Mesenchymal stem cell (in vitro differentiated cells and primary cell): ENCODE measurements at regions not wholly inside any gene's neighbourhood (a gene's known extent, or its start where the extent isn't known, plus 50 kb on each side); places are given as distances from the start of the nearest gene placed in this dataset.

ENCODE experiments used
- DNase-seq: peaks from one replicate; pipeline ENCODE4 v3.0.0-alpha.2; 2013
- H2AFZ ChIP-seq: one replicate; pipeline ENCODE4 v1.6.1; 2013; ENCODE audit warnings: low read depth, mild to moderate bottlenecking, control low read depth, inconsistent platforms, low read length, moderate library complexity
- H2AK5ac ChIP-seq: 2 replicates; pipeline ENCODE4 v1.6.1; 2013; ENCODE audit warnings: low read length, moderate library complexity, mild to moderate bottlenecking, inconsistent platforms; ENCODE audit not compliant: severe bottlenecking
- H2BK120ac ChIP-seq: one replicate; pipeline ENCODE4 v1.6.1; 2013; ENCODE audit warnings: low read depth, mild to moderate bottlenecking, inconsistent platforms, low read length, moderate library complexity
- H2BK12ac ChIP-seq, 2 experiments: one replicate each; pipeline ENCODE4 v1.6.1; 2013; ENCODE audit warnings: inconsistent platforms in 2 of 2, low read length in 2 of 2, mild to moderate bottlenecking in 2 of 2, moderate library complexity in 2 of 2, control low read depth in 1 of 2
- H2BK15ac ChIP-seq: one replicate; pipeline ENCODE4 v1.6.1; 2013; ENCODE audit warnings: mild to moderate bottlenecking, low read depth, inconsistent platforms; ENCODE audit not compliant: poor library complexity, severe bottlenecking
- H2BK5ac ChIP-seq: 2 replicates; pipeline ENCODE4 v1.6.1; 2013; ENCODE audit warnings: low read depth, mild to moderate bottlenecking, low read length, control low read depth, inconsistent platforms; ENCODE audit not compliant: poor library complexity, severe bottlenecking
- H3K14ac ChIP-seq, 2 experiments: one replicate each; pipeline ENCODE4 v1.6.1; 2013; ENCODE audit warnings: inconsistent platforms in 2 of 2, low read length in 2 of 2, control low read depth in 1 of 2, mild to moderate bottlenecking in 1 of 2, moderate library complexity in 1 of 2
- H3K18ac ChIP-seq, 2 experiments: one replicate each; pipeline ENCODE4 v1.6.1; 2013; ENCODE audit warnings: inconsistent platforms in 2 of 2, low read length in 2 of 2, control low read depth in 1 of 2, low read depth in 1 of 2, mild to moderate bottlenecking in 1 of 2
- H3K23ac ChIP-seq, 2 experiments: one replicate each; pipeline ENCODE4 v1.6.1; 2013; ENCODE audit warnings: inconsistent platforms in 2 of 2, low read length in 2 of 2, mild to moderate bottlenecking in 2 of 2, moderate library complexity in 2 of 2, control low read depth in 1 of 2
- H3K27ac ChIP-seq: 2 replicates; pipeline ENCODE4 v1.5.1; 2013; ENCODE audit warnings: mild to moderate bottlenecking, moderate library complexity, low read length, control low read depth, inconsistent platforms; ENCODE audit not compliant: poor library complexity, severe bottlenecking
- H3K27me3 ChIP-seq, 2 experiments: 2 replicates each; pipeline versions ENCODE4 v1.6.1 to v1.7.0; 2013; ENCODE audit warnings: low read length in 2 of 2, mild to moderate bottlenecking in 2 of 2, moderate library complexity in 2 of 2, control low read depth in 1 of 2, inconsistent platforms in 1 of 2; ENCODE audit not compliant: control insufficient read depth in 1 of 2, insufficient read depth in 1 of 2
- H3K36me3 ChIP-seq, 2 experiments: 2 replicates each; pipeline versions ENCODE4 v1.6.1 to v1.7.0; 2013; ENCODE audit warnings: low read length in 2 of 2, control low read depth in 1 of 2, inconsistent platforms in 1 of 2, low read depth in 1 of 2, mild to moderate bottlenecking in 1 of 2; ENCODE audit not compliant: insufficient read depth in 2 of 2, control insufficient read depth in 1 of 2
- H3K4ac ChIP-seq, 2 experiments: one replicate each; pipeline ENCODE4 v1.6.1; 2013; ENCODE audit warnings: inconsistent platforms in 2 of 2, low read length in 2 of 2, mild to moderate bottlenecking in 2 of 2, moderate library complexity in 2 of 2, control low read depth in 1 of 2, low read depth in 1 of 2
- H3K4me1 ChIP-seq: 2 replicates; pipeline ENCODE4 v1.6.1; 2013; ENCODE audit warnings: low read depth, low read length, control low read depth; ENCODE audit not compliant: control insufficient read depth, insufficient read depth
- H3K4me2 ChIP-seq: 2 replicates; pipeline ENCODE4 v1.6.1; 2013; ENCODE audit warnings: low read length, mild to moderate bottlenecking, inconsistent platforms; ENCODE audit not compliant: poor library complexity, severe bottlenecking
- H3K4me3 ChIP-seq, 2 experiments: 2 replicates each; pipeline versions ENCODE4 v1.5.1 to v1.7.0; 2013; ENCODE audit warnings: low read length in 2 of 2, mild to moderate bottlenecking in 2 of 2, control low read depth in 1 of 2, low read depth in 1 of 2; ENCODE audit not compliant: insufficient read depth in 1 of 2
- H3K79me1 ChIP-seq: replicated peaks from 2 replicates; pipeline ENCODE4 v1.6.1; 2013; ENCODE audit warnings: mild to moderate bottlenecking, control low read depth, low read length, inconsistent platforms; ENCODE audit not compliant: poor library complexity, severe bottlenecking
- H3K9ac ChIP-seq: 2 replicates; pipeline ENCODE4 v1.7.0; 2013; ENCODE audit warnings: mild to moderate bottlenecking, low read length, moderate library complexity
- H3K9me3 ChIP-seq: 2 replicates; pipeline ENCODE4 v1.7.0; 2013; ENCODE audit warnings: mild to moderate bottlenecking, low read length; ENCODE audit not compliant: control insufficient read depth
- H4K8ac ChIP-seq: one replicate; pipeline ENCODE4 v1.6.1; 2013; ENCODE audit warnings: inconsistent platforms, mild to moderate bottlenecking, low read length, moderate library complexity
- H4K91ac ChIP-seq: one replicate; pipeline ENCODE4 v1.6.1; 2013; ENCODE audit warnings: mild to moderate bottlenecking, low read length, inconsistent platforms
- WGBS: methylation state at CpG from one replicate; pipeline ENCODE4 v1.1.7; 2013; ENCODE audit warnings: mixed read lengths; 5-methylcytosine and 5-hydroxymethylcytosine counted together

DNA sequence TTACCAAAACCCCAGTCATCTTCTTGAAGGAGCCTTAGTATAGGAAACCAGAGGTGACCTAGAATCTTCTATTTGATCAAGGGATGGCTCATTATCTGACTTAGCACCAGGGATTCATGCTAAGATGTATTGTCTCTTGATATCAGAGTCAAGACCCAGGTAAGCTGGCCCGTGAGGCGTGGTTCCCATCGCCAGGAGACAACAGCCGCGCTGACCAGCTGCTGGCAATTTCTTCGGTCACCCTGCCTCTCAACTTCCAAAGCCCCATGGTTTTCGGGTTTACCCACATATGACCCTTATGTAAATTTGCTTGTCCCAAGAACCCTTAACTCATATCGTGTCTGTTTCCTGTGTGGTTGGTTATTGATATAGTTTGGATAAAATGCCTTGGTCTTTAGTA lies 77.7 kb upstream of the VSTM2B start:
- WGBS: 91% methylated on average over 6 of the region's 8 CpGs
- no peaks in the 10 kb centered on the region for H3K27me3 ChIP-seq
- no peak overlapping the region for H3K4me2 ChIP-seq

DNA sequence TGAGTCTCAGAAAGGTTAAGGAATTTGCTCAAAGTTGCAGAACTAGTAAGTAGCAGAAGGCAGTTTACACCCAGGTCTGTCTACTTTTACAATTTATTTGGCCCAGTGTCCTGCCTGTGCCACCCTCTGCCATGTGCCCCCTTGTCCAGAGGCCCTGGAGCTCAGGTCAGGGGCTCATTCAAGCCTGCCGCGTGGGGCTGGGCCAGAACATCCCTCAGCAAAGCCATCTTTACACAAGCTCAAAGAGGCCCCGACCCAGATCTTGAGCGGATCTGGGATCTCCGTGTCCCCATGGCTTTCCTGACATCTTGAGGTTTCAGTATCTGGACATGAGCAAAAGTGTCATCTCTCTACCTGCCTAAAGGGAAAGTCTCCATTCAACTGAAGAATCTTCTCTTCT lies 76.4 kb upstream of the VSTM2B start:
- no peak overlapping the region for H4K91ac ChIP-seq
- H2BK120ac ChIP-seq: no peak overlapping the region
- no peak overlapping the region for H3K4ac ChIP-seq
- no peaks in the 10 kb centered on the region for H3K9me3 ChIP-seq
- H3K23ac ChIP-seq: no peak overlapping the region
- H3K4me1 ChIP-seq: no peaks in the 10 kb centered on the region
- H3K9ac ChIP-seq: no peak overlapping the region
- no peak overlapping the region for H2BK5ac ChIP-seq
- H3K14ac ChIP-seq: no peak overlapping the region
- WGBS: 80% methylated on average over 5 of the region's 5 CpGs
- no peaks in the 10 kb centered on the region for H3K27me3 ChIP-seq
- no peaks in the 10 kb centered on the region for H3K36me3 ChIP-seq
- no peaks in the 10 kb centered on the region for H3K79me1 ChIP-seq
- no peak overlapping the region for H2AFZ ChIP-seq
- no peak overlapping the region for H4K8ac ChIP-seq
- H2AK5ac ChIP-seq: no peak overlapping the region
- H3K18ac ChIP-seq: no peak overlapping the region
- H3K4me3 ChIP-seq: no peak overlapping the region
- H2BK15ac ChIP-seq: no peak overlapping the region
- no peak overlapping the region for H3K4me2 ChIP-seq
- H3K27ac ChIP-seq: no peak overlapping the region
- no peak overlapping the region for H2BK12ac ChIP-seq
- no peak for DNase-seq

More for the DNA sequence above, 77.7 kb upstream of the VSTM2B start:
- H3K23ac ChIP-seq: no peak overlapping the region
- H3K9ac ChIP-seq: no peak overlapping the region
- H4K8ac ChIP-seq: no peak overlapping the region
- no peak overlapping the region for H2AFZ ChIP-seq
- H3K4me1 ChIP-seq: no peaks in the 10 kb centered on the region
- H3K4me3 ChIP-seq: no peak overlapping the region
- no peak overlapping the region for H3K14ac ChIP-seq
- no peak overlapping the region for H2BK120ac ChIP-seq
- no peak overlapping the region for H3K4ac ChIP-seq
- DNase-seq: no peak
- H3K9me3 ChIP-seq: no peaks in the 10 kb centered on the region
- H2BK15ac ChIP-seq: no peak overlapping the region
- H3K18ac ChIP-seq: no peak overlapping the region
- no peak overlapping the region for H2AK5ac ChIP-seq
- no peak overlapping the region for H4K91ac ChIP-seq
- no peak overlapping the region for H2BK12ac ChIP-seq
- no peak overlapping the region for H3K27ac ChIP-seq
- H2BK5ac ChIP-seq: no peak overlapping the region
- H3K79me1 ChIP-seq: no peaks in the 10 kb centered on the region
- H3K36me3 ChIP-seq: no peaks in the 10 kb centered on the region

DNA sequence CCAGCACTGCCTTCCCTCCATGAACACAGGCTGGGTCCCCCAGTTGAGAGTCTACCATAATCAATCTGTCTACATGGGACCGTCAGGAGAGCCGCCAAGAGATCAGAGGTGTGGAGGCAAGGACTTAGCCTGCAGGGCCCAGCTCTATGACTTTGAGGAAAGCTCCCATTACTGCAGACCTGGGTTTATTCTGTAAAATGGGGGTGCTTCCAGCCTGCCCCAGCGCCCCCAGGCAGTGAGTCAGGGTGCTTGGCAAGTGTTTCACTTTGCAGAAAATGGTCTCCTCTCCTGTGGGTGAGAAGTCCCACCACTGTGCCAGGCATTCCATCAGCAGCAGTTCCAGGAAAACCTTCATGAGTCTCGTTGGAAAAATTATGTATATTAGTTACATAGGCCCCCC lies 75.5 kb upstream of the VSTM2B start:
- no peak overlapping the region for H3K14ac ChIP-seq
- no peak for DNase-seq
- 72% methylated on average over 4 of the region's 4 CpGs for WGBS
- no peak overlapping the region for H2BK15ac ChIP-seq
- no peak overlapping the region for H3K4ac ChIP-seq
- no peak overlapping the region for H4K8ac ChIP-seq
- H3K18ac ChIP-seq: no peak overlapping the region
- no peak overlapping the region for H2AFZ ChIP-seq
- no peaks in the 10 kb centered on the region for H3K36me3 ChIP-seq
- no peak overlapping the region for H2AK5ac ChIP-seq
- H3K27me3 ChIP-seq: no peaks in the 10 kb centered on the region
- no peak overlapping the region for H2BK5ac ChIP-seq
- no peaks in the 10 kb centered on the region for H3K79me1 ChIP-seq
- H3K4me2 ChIP-seq: no peak overlapping the region
- H2BK12ac ChIP-seq: no peak overlapping the region
- no peaks in the 10 kb centered on the region for H3K4me1 ChIP-seq
- H3K9me3 ChIP-seq: no peaks in the 10 kb centered on the region
- H4K91ac ChIP-seq: no peak overlapping the region
- H3K23ac ChIP-seq: no peak overlapping the region
- H3K9ac ChIP-seq: no peak overlapping the region
- H2BK120ac ChIP-seq: no peak overlapping the region
- H3K4me3 ChIP-seq: no peak overlapping the region
- H3K27ac ChIP-seq: no peak overlapping the region

DNA sequence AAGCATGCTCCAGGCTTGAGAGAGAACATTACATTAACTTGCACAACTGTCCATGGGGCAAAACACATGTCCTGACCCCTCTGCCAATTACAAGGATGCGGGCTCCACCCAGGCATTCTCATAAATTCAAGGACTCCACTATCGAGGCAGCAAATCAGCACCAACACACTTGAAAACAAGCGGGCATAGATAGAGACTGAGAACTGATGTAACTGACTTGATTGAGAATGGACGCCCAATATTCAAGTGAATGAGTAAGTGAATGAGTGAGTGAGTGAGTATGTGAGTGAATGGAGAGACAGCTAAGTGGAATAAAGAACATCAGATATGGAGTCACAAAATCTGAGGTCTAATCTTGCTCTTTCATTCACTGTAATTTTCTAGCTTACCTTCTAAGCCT lies 75.0 kb upstream of the VSTM2B start:
- no peak overlapping the region for H2BK120ac ChIP-seq
- H3K4ac ChIP-seq: no peak overlapping the region
- H3K79me1 ChIP-seq: no peaks in the 10 kb centered on the region
- H3K36me3 ChIP-seq: no peaks in the 10 kb centered on the region
- H3K4me1 ChIP-seq: no peaks in the 10 kb centered on the region
- H4K8ac ChIP-seq: no peak overlapping the region
- H3K14ac ChIP-seq: no peak overlapping the region
- H3K9me3 ChIP-seq: no peaks in the 10 kb centered on the region
- WGBS: 86% methylated on average over 4 of the region's 4 CpGs
- no peak overlapping the region for H2BK12ac ChIP-seq
- H2AK5ac ChIP-seq: no peak overlapping the region
- H3K27me3 ChIP-seq: no peaks in the 10 kb centered on the region
- DNase-seq: no peak
- no peak overlapping the region for H2BK15ac ChIP-seq
- H3K9ac ChIP-seq: no peak overlapping the region
- no peak overlapping the region for H2BK5ac ChIP-seq
- no peak overlapping the region for H3K4me2 ChIP-seq
- H4K91ac ChIP-seq: no peak overlapping the region
- H3K23ac ChIP-seq: no peak overlapping the region
- H3K27ac ChIP-seq: no peak overlapping the region
- no peak overlapping the region for H3K18ac ChIP-seq
- no peak overlapping the region for H3K4me3 ChIP-seq
- H2AFZ ChIP-seq: no peak overlapping the region
